Testis (tissue), 2 donors: ENCODE measurements at regions not wholly inside any gene's neighbourhood (a gene's known extent, or its start where the extent isn't known, plus 50 kb on each side); places are given as distances from the start of the nearest gene placed in this dataset.
"Not testable (repeated sequence)": the region's sequence is repeated elsewhere in the genome, so short reads cannot be mapped to it uniquely, and the experiment has no call there.

ENCODE experiments used
- CTCF ChIP-seq, 3 experiments: fragments of 450-650 bp in 2 of 3; fragments of 200-600 bp in 1 of 3; sonication (generic) in 1 of 3; IDR thresholded peaks; one replicate each; pipeline ENCODE4 v1.5.1; 2016 to 2019; ENCODE audit warnings: antibody characterized with exemption in 3 of 3, mild to moderate bottlenecking in 2 of 3, moderate library complexity in 1 of 3
- POLR2A ChIP-seq: fragments of 450-650 bp; IDR thresholded peaks from one replicate; pipeline ENCODE4 v1.6.1; 2017; ENCODE audit warnings: antibody characterized with exemption, mild to moderate bottlenecking, moderate library complexity

- not testable (repeated sequence) for TF ChIP-seq CTCF (IDR thresholded peaks at IDR 0.05); POLR2A
Observed at GRCh38 chr7:155239431-155240087, 58.1 kb upstream of the INSIG1 start.
